HEK293 (cell line): ENCODE measurements at regions not wholly inside any gene's neighbourhood (a gene's known extent, or its start where the extent isn't known, plus 50 kb on each side); places are given as distances from the start of the nearest gene placed in this dataset.

Experiments
- CTCF ChIA-PET: fragments of 350-600 bp; formaldehyde crosslinking; extraction: SDS; loops from one replicate; lab custom pipeline; 2021; ENCODE audit warnings: antibody characterized with exemption; lab: Yijun Ruan, JAX
- POLR2A ChIA-PET: fragments of 300-600 bp; formaldehyde crosslinking; extraction: SDS; loops from one replicate; lab custom pipeline; 2020; ENCODE audit warnings: antibody characterized with exemption, inconsistent platforms; lab: Yijun Ruan, JAX
- H3K27ac ChIP-seq: fragments of 200-500 bp; sonication (Bioruptor generic); 2 replicates; pipeline ENCODE4 v1.5.1; 2014; ENCODE audit warnings: low read depth, low read length, control low read depth, inconsistent platforms; ENCODE audit errors: extremely low read depth
- H3K36me3 ChIP-seq, 2 experiments: fragments of 200-500 bp in 1 of 2; sonication (Bioruptor generic) in 1 of 2; 1 replicate in 1 of 2; 2 replicates in 1 of 2; pipeline ENCODE4 v1.5.1; 2014 to 2017; ENCODE audit warnings: inconsistent platforms in 2 of 2, low read length in 2 of 2; ENCODE audit not compliant: control insufficient read depth in 2 of 2, insufficient read depth in 1 of 2
- H3K4me1 ChIP-seq: fragments of 200-500 bp; sonication (Bioruptor generic); 2 replicates; pipeline ENCODE4 v1.5.1; 2014; ENCODE audit warnings: mild to moderate bottlenecking, low read length, inconsistent platforms; ENCODE audit not compliant: control insufficient read depth, insufficient read depth
- H3K4me3 ChIP-seq: 2 replicates; pipeline ENCODE4 v1.5.1; 2011; ENCODE audit warnings: low read depth, mild to moderate bottlenecking, control low read depth, low read length, moderate library complexity
- H3K9me3 ChIP-seq: fragments of 200-500 bp; sonication (Bioruptor generic); 2 replicates; pipeline ENCODE4 v1.5.1; 2014; ENCODE audit warnings: low read depth, low read length, inconsistent platforms; ENCODE audit not compliant: control insufficient read depth, insufficient read depth
- RBAK ChIP-seq: fragments of 450-650 bp; formaldehyde crosslinking; IDR thresholded peaks from 2 replicates; pipeline ENCODE4 v1.5.1; 2016; ENCODE audit warnings: missing biosample characterization, missing genetic modification characterization
- SCRT1 ChIP-seq: fragments of 450-650 bp; formaldehyde crosslinking; IDR thresholded peaks from 2 replicates; pipeline ENCODE4 v1.5.1; 2016; ENCODE audit warnings: missing biosample characterization, missing genetic modification characterization, borderline replicate concordance
- TCF7L2 ChIP-seq: IDR thresholded peaks from 2 replicates; pipeline ENCODE4 v1.6.1; 2011; ENCODE audit warnings: low read depth, mild to moderate bottlenecking, inconsistent platforms, low read length, moderate library complexity, borderline replicate concordance
- ZFHX2 ChIP-seq: fragments of 450-650 bp; formaldehyde crosslinking; conservative IDR thresholded peaks from 2 replicates; pipeline ENCODE4 v1.5.1; 2016; ENCODE audit warnings: missing biosample characterization, missing genetic modification characterization
- ZFP3 ChIP-seq: fragments of 450-650 bp; formaldehyde crosslinking; IDR thresholded peaks from 2 replicates; pipeline ENCODE4 v1.5.1; 2016; ENCODE audit warnings: low read depth, missing biosample characterization, missing genetic modification characterization
- ZIC2 ChIP-seq: fragments of 450-650 bp; formaldehyde crosslinking; IDR thresholded peaks from 2 replicates; pipeline ENCODE4 v1.5.1; 2016; ENCODE audit warnings: missing biosample characterization, missing genetic modification characterization
- ZNF10 ChIP-seq: fragments of 450-650 bp; formaldehyde crosslinking; IDR thresholded peaks from 2 replicates; pipeline ENCODE4 v1.5.1; 2017; ENCODE audit warnings: missing biosample characterization, missing genetic modification characterization
- ZNF169 ChIP-seq: fragments of 450-650 bp; formaldehyde crosslinking; IDR thresholded peaks from 2 replicates; pipeline ENCODE4 v1.5.1; 2016; ENCODE audit warnings: missing biosample characterization, missing genetic modification characterization
- ZNF24 ChIP-seq: fragments of 450-650 bp; formaldehyde crosslinking; IDR thresholded peaks from 2 replicates; pipeline ENCODE4 v1.5.1; 2016; ENCODE audit warnings: missing biosample characterization, missing genetic modification characterization
- ZNF280D ChIP-seq: fragments of 450-650 bp; formaldehyde crosslinking; IDR thresholded peaks from 2 replicates; pipeline ENCODE4 v1.5.1; 2016; ENCODE audit warnings: missing biosample characterization, missing genetic modification characterization
- ZNF302 ChIP-seq: fragments of 450-650 bp; formaldehyde crosslinking; IDR thresholded peaks from 2 replicates; pipeline ENCODE4 v1.5.1; 2016; ENCODE audit warnings: missing biosample characterization, missing genetic modification characterization, low read depth
- ZNF350 ChIP-seq: fragments of 450-650 bp; formaldehyde crosslinking; IDR thresholded peaks from 2 replicates; pipeline ENCODE4 v1.5.0; 2017; ENCODE audit warnings: missing biosample characterization, mild to moderate bottlenecking, missing genetic modification characterization
- ZNF423 ChIP-seq: fragments of 450-650 bp; formaldehyde crosslinking; IDR thresholded peaks from 2 replicates; pipeline ENCODE4 v1.5.1; 2016; ENCODE audit warnings: missing biosample characterization, missing genetic modification characterization
- ZNF510 ChIP-seq: fragments of 450-650 bp; formaldehyde crosslinking; IDR thresholded peaks from 2 replicates; pipeline ENCODE4 v1.5.1; 2018; ENCODE audit warnings: mild to moderate bottlenecking, missing genetic modification characterization, missing biosample characterization; ENCODE audit not compliant: insufficient replicate concordance
- ZNF529 ChIP-seq: fragments of 450-650 bp; formaldehyde crosslinking; IDR thresholded peaks from 2 replicates; pipeline ENCODE4 v1.5.1; 2017; ENCODE audit warnings: missing genetic modification characterization, missing biosample characterization; ENCODE audit not compliant: insufficient replicate concordance
- ZNF555 ChIP-seq: fragments of 450-650 bp; formaldehyde crosslinking; conservative IDR thresholded peaks from 2 replicates; pipeline ENCODE4 v1.5.1; 2017; ENCODE audit warnings: missing biosample characterization, mild to moderate bottlenecking, missing genetic modification characterization, inconsistent platforms
- ZNF596 ChIP-seq: fragments of 450-650 bp; IDR thresholded peaks from 2 replicates; pipeline ENCODE4 v1.5.0; 2018; ENCODE audit warnings: missing biosample characterization, mild to moderate bottlenecking, missing genetic modification characterization, moderate library complexity
- ZNF701 ChIP-seq: fragments of 450-650 bp; formaldehyde crosslinking; IDR thresholded peaks from 2 replicates; pipeline ENCODE4 v1.5.1; 2016; ENCODE audit warnings: missing biosample characterization, missing genetic modification characterization
- ZNF837 ChIP-seq: fragments of 450-650 bp; formaldehyde crosslinking; IDR thresholded peaks from 2 replicates; pipeline ENCODE4 v1.5.1; 2016; ENCODE audit warnings: missing biosample characterization, missing genetic modification characterization
- ZSCAN5A ChIP-seq: fragments of 450-650 bp; formaldehyde crosslinking; IDR thresholded peaks from 2 replicates; pipeline ENCODE4 v1.5.1; 2016; ENCODE audit warnings: missing biosample characterization, missing genetic modification characterization
- TF ChIP-seq, protein P1 (sequence below): fragments of 450-650 bp; formaldehyde crosslinking; IDR thresholded peaks from 2 replicates; pipeline ENCODE4 v1.5.1; 2016; ENCODE audit warnings: missing biosample characterization, missing genetic modification characterization
- TF ChIP-seq, protein P2 (sequence below): fragments of 450-650 bp; formaldehyde crosslinking; IDR thresholded peaks from 2 replicates; pipeline ENCODE4 v1.5.1; 2016; ENCODE audit warnings: missing biosample characterization, missing genetic modification characterization, low read depth

- CTCF ChIA-PET, result no interaction called here
- H3K9me3 ChIP-seq, result no peaks in the 10 kb centered on the region
- POLR2A ChIA-PET, result no interaction called here
- no peaks in the 10 kb centered on the region for H3K36me3 ChIP-seq
- no peak overlapping the region for H3K27ac ChIP-seq
- no peaks in the 10 kb centered on the region for H3K4me1 ChIP-seq
- TF ChIP-seq ZNF350 (tag by site-specific recombination) (no peak), ZSCAN5A (no peak), ZNF596 (no peak), ZNF280D (tag by site-specific recombination) (no peak), ZNF837 (tag by site-specific recombination) (no peak), TCF7L2 (no peak), ZNF423 (tag by site-specific recombination) (no peak), ZFHX2 (no peak), ZIC2 (no peak), ZNF302 (no peak), ZNF510 (tag by site-specific recombination) (no peak)
- TF ChIP-seq, protein P1, sequence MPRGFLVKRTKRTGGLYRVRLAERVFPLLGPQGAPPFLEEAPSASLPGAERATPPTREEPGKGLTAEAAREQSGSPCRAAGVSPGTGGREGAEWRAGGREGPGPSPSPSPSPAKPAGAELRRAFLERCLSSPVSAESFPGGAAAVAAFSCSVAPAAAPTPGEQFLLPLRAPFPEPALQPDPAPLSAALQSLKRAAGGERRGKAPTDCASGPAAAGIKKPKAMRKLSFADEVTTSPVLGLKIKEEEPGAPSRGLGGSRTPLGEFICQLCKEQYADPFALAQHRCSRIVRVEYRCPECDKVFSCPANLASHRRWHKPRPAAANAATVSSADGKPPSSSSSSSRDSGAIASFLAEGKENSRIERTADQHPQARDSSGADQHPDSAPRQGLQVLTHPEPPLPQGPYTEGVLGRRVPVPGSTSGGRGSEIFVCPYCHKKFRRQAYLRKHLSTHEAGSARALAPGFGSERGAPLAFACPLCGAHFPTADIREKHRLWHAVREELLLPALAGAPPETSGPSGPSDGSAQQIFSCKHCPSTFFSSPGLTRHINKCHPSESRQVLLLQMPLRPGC (tag by site-specific recombination), result no peak
- no peak overlapping the region for H3K4me3 ChIP-seq
Measured at GRCh38 chr2:118464546-118465265, 376.4 kb downstream of the INSIG2 start.

- POLR2A ChIA-PET, result no interaction called here
- Histone ChIP-seq H3K4me3 (no peak overlapping the region), H3K4me1 (no peaks in the 10 kb centered on the region), H3K9me3 (no peaks in the 10 kb centered on the region), H3K27ac (no peak overlapping the region), H3K36me3 (no peaks in the 10 kb centered on the region)
- CTCF ChIA-PET, result no interaction called here
- no peak for TF ChIP-seq ZNF10 (tag by site-specific recombination)
- TF ChIP-seq ZFP3 (tag by site-specific recombination), result no peak
- no peak for TF ChIP-seq ZNF701 (tag by site-specific recombination)
- TF ChIP-seq ZNF169 (tag by site-specific recombination), result no peak
- TF ChIP-seq RBAK, result no peak
- no peak for TF ChIP-seq ZNF529
- TF ChIP-seq, protein P2, sequence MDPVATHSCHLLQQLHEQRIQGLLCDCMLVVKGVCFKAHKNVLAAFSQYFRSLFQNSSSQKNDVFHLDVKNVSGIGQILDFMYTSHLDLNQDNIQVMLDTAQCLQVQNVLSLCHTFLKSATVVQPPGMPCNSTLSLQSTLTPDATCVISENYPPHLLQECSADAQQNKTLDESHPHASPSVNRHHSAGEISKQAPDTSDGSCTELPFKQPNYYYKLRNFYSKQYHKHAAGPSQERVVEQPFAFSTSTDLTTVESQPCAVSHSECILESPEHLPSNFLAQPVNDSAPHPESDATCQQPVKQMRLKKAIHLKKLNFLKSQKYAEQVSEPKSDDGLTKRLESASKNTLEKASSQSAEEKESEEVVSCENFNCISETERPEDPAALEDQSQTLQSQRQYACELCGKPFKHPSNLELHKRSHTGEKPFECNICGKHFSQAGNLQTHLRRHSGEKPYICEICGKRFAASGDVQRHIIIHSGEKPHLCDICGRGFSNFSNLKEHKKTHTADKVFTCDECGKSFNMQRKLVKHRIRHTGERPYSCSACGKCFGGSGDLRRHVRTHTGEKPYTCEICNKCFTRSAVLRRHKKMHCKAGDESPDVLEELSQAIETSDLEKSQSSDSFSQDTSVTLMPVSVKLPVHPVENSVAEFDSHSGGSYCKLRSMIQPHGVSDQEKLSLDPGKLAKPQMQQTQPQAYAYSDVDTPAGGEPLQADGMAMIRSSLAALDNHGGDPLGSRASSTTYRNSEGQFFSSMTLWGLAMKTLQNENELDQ, result no peak
- no peak for TF ChIP-seq ZNF555 (tag by site-specific recombination)
- TF ChIP-seq SCRT1 (tag by site-specific recombination), result no peak
- TF ChIP-seq ZNF24 (tag by site-specific recombination), result no peak
- TF ChIP-seq, all 188 proteins: peak for 0
Measured at GRCh38 chr2:118464046-118464445, 375.8 kb downstream of the INSIG2 start.
